ENCODE measurements at regions not wholly inside any gene's neighbourhood (a gene's known extent, or its start where the extent isn't known, plus 50 kb on each side); places are given as distances from the start of the nearest gene placed in this dataset.
"Not testable (repeated sequence)": the region's sequence is repeated elsewhere in the genome, so short reads cannot be mapped to it uniquely, and the experiment has no call there.

GRCh38 chr15:92806171-92806570 lies 94.0 kb upstream of the CHD2 start:
- DNase-seq, result not testable (repeated sequence)

DNA sequence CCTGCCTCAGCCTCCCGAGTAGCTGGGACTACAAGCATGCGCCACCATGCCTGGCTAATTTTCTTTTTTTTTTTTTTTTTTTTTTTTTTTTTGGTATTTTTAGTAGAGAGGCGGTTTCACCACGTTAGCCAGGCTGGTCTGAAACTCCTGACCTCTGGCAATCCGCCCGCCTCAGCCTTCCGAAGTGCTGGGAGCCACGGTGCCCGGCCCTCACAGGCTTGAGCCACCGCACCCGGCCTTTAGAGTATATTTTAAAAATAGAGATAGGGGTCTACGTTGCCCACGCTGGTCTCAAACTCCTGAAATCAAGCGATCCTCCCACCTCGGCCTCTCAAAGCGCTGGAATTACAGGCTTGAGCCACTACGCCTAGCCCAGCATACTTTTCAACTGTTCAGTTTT lies 93.4 kb upstream of the CHD2 start:
- no peak for DNase-seq

- DNase-seq, result no peak
These were observed 92.1 kb upstream of the CHD2 start for GRCh38 chr15:92807971-92808571.

GRCh38 chr15:92808598-92809063 lies 91.5 kb upstream of the CHD2 start:
- peak; percentile 57 for DNase-seq

DNA sequence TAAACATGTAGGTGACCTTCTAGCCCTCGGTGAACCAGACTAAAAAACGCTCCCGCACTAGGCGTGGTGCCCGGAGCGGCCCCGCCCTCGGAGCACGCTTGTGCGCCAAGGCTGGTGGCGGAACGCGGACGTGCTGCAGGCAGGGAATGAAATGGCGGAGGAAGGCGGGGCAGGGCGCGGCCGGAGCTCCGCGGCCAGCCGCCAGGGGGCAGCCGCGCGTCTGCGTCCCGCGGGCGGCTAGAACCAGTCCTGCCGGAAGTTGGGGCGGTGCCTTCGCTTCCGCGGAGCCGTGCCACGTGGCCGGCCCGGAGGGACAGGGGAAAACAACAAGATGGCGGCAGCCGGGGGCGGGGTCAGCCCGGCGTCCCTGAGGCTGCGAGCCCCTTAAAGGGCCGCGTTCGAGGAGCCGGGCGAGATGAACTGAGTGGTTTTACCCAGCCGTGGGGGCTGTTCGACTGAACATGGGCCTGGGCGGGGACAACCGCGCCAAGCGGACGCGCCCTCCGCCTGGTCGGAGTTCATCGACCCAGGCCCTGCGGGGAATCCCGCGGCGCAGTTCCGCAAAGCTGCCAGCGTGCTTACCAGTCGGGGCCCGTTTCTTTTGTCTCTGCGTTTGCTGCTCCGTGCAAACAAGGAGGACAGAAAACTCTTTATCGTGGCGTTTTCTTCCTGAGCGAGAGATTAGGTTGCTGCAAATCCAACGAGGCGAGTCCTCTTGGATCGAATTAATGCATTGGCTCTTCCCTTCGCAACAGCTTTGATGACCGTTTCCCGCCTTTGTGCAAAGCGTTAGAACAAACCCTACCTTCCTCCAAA lies 90.9 kb upstream of the CHD2 start:
- DNase-seq, result peak; percentile 96

- peak; percentile 17 for DNase-seq
These were observed 90.2 kb upstream of the CHD2 start for GRCh38 chr15:92809880-92810361.

DNA sequence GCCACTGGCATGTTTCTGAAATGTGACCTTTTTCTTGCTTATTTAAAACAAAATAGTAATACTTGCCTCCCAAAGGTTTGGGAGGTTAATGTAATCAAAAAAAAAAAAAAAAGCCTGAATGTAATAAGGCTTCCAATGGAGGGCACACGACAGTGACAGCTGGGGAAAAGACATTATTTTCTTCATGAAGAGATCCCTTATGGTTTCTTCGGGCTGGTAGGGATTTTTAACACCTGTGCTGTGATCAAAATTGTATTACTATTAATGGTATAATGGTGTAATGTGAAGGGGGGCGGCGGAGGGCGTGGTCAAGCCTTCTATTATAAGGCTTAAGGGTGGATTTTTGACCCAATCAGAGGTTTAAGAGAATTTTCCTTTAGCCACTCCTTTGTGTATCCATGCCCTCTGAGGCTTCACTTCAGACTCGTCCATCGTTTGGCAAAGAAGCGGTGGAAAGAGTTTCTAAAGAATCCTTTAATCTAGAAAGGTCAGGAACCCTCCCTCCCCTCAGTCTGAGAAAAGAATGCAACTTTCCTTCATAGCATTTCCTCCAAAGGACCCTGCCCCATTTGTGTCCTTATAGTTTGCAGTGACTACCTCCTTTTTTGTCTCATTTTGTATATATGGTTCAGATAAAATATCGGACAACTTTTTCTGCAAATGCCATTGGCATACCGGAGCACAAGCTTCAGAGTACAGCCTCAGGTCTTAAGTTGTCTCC lies 89.5 kb upstream of the CHD2 start:
- DNase-seq, result peak; percentile 80

DNA sequence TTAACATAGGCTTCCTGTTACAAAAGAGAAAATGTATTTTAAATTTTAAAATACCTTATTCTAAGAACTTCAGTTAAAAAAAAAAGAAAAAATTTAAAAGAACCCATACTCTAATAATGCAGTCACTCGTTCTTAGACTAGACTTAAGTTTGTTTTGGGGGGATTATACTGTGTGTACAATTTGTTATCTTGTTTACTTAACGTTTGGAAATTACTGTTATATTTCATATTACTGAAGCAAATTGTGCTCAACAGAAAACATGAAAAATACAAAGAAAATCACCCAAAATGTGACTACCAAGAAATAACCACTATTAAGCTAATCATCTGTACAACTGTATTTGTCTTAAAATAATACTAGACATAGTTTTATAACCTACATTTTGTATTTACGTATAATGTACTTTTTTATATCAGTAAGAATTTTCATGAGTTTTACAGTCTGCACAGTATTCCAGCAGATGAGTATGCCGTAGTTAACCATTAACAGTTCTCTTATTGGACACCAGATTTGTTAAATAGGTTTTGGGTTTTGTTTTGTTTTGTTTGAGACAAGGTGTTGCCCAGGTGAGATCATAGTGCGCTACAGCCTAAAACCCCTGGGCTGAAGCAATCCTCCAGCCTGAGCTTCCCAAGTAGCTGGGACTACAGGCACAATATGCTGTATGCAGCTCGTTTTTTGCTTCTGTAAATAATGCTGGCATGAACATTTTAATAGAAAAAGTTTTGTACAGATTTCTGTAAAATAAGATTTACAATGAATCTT lies 88.8 kb upstream of the CHD2 start:
- DNase-seq, result no peak

DNA sequence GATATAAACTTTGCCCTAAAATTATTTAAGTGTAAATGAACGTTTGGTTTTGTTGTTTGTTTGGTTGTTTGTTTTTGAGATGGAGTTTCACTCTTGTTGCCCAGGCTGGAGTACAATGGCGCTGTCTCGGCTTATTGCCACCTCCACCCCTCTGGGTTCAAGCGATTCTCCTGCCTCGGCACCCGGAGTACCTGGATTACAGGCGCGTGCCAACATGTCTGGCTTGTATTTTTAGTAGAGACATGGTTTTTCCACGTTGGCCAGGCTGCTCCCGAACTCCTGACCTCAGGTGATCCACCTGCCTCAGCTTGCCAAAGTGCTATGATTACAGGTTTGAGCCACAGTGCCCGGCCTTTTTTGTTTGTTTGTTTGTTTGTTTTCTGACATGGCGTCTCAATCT lies 87.9 kb upstream of the CHD2 start:
- DNase-seq, result no peak

- no peak for DNase-seq
These were observed 86.6 kb upstream of the CHD2 start for GRCh38 chr15:92813485-92813884.

- no peak for DNase-seq
These were observed 82.7 kb upstream of the CHD2 start for GRCh38 chr15:92817339-92817886.

GRCh38 chr15:92818651-92819277 lies 81.4 kb upstream of the CHD2 start:
- no peak for DNase-seq

DNA sequence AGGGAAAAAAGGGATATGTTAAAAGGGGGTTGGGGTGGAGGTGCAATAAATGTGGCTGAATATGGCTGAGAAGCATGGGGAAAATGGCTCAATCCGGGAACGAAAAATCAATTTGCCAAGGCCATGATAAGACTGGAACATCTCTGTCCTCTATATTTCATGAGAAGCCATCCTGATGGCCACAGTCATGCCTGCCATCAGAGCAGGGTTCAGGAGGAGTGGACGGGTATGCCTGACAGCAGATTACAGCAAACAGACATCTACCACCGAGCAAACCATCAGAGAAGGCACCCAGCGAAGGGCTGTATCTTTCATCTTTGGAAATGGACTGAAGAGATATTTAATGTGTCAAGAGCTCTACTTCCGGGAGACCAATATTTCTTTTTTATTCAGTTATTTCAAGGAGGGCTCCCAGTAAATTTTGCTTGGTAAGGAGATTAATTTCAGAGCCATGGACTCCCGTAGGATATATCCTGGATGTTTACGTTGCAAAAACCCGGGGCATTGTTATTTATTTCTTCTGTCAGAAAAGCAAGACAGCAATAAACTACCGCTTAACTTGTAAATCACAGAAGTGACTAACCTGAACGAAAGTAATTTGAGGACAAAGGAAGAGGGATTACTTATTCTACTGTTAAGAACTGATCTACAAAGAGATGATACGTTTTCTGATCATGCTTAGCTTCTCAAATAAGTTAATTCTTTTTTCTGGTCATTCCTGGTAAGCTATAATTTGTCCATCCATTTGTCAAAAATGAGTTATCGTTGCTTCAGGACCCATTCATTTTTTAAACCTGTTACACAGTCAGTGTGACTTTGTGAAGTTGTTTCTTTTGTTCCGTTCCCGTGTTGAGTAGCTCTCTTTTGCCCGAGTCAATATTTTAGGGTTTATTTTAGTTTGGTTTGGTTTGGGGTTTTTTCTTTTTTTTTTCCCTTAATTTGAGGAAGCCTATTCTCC lies 80.6 kb upstream of the CHD2 start:
- DNase-seq, result no peak

DNA sequence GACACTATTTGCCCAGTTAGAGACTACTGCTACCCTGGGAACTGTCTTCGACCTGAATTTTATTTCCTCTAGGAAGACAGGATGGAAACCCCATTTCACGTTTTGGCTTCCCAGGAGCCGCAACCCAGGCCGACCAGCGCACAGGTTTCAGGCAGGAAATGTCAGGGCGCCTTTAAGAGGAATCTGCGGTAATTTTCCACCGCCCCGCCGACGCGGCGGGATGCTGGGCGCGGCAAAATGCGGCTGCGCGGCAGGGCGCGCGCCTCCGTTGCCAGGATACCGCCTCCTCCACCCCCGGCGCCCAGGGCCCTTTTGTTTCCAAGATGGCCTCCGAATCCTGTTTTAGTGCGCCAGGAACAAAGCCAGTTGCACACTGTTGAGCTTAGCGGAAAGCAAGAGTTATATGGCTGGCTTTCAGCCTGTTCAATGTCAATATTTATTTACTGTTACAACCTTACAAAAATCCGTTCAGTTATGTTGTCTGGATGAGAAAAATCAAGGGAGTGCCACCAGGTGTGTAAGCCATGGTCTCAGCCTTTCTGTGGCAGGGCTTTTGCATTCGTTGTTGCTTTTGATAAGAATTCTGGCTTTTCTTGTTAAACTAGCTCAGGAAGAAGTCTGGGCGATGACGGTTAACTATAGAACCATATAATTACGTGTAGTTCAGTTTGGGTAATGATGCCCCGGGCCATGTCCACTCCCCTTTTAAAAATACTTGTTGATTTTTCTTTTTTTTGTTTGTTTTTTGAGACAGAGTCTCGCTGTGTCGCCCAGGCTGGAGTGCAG lies 79.7 kb upstream of the CHD2 start:
- peak; percentile 84 for DNase-seq

- no peak for DNase-seq
These were observed 78.5 kb upstream of the CHD2 start for GRCh38 chr15:92821491-92822116.

DNA sequence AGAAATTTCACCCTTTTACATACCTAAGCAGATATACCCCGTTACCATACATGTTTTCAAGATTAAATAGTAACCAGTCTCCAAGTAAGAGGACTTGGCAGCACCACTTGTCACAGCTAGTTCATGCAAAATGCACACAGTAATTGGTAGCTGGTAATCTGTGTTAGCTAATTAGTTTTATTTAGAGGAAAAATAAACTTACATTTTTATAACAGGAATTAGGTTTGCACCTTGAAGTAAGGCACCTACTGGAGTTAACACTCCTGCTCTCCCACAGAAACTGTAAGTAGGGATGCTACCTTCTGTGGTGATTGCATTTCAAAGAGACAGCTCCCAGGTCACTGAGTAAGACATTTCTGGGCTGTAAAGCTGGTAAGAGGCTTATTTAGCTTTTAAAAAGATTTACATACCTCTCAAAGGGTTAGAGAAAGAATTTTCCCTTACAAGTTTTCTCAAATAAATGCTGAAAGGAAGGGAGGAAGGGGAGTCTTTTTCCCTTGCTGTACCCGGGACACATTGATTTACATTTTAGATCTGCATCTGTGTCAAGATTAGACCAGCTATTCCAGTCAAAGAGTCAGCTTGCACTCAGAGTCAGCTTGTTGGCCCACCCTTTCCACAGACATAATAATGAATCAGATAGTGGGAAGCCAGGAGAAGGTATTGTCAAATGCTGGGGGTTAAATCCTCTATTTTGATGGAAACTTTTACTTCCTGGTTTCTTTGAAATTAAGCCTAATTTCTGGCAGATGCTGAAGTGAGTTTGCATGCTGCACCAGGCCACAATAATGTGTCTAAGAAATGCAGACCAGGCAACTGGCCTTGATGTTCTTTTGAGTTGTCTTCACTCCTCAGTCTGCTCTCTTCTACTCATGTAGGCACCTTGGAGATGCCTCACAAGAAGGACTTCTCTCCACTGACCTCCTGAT lies 77.6 kb upstream of the CHD2 start:
- DNase-seq, result no peak

GRCh38 chr15:92825985-92826384 lies 74.1 kb upstream of the CHD2 start:
- no peak for DNase-seq

DNA sequence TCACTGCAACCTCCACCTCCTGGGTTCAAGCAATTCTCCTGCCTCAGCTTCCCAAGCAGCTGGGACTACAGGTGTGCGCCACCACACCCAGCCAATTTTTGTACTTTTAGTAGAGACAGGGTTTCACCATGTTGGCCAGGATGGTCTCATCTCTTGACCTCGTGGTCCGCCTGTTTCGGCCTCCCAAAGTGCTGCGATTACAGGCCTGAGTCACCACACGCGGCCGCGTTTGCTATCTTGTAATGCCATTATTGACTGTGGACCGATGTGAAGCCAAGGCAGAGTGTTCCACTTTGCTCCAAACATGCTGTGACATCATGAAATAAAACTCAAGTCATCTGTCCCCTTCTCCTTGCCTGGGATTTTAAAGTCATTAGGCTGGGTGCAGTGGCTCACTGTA lies 72.1 kb upstream of the CHD2 start:
- DNase-seq, result not testable (repeated sequence)

Data from NCI-H446 treated with DMSO at 0.1 percent for 48 hours (cell line).